Loucy (cell line): ENCODE measurements at regions not wholly inside any gene's neighbourhood (a gene's known extent, or its start where the extent isn't known, plus 50 kb on each side); places are given as distances from the start of the nearest gene placed in this dataset.

Experiments
- H2AFZ ChIP-seq: fragments of 200-600 bp; sonication (generic); 2 replicates; pipeline ENCODE4 v1.6.0; 2016; ENCODE audit warnings: antibody characterized with exemption, mild to moderate bottlenecking, low read length, moderate library complexity
- H3F3A ChIP-seq: fragments of 200-600 bp; 2 replicates; pipeline ENCODE4 v1.6.0; 2016; ENCODE audit warnings: antibody characterized with exemption, low read depth, mild to moderate bottlenecking
- H3K27me3 ChIP-seq: fragments of 200-600 bp; sonication (generic); 2 replicates; pipeline ENCODE4 v1.6.1; 2014; ENCODE audit warnings: low read length, mild to moderate bottlenecking; ENCODE audit not compliant: insufficient read depth, poor library complexity, severe bottlenecking
- H3K36me3 ChIP-seq: fragments of 200-600 bp; sonication (generic); 2 replicates; pipeline ENCODE4 v1.6.1; 2016; ENCODE audit warnings: low read length; ENCODE audit not compliant: insufficient read depth
- H3K4me1 ChIP-seq: fragments of 200-600 bp; sonication (generic); 2 replicates; pipeline ENCODE4 v1.5.1; 2014; ENCODE audit warnings: low read length, mild to moderate bottlenecking; ENCODE audit not compliant: insufficient read depth, poor library complexity, severe bottlenecking
- H3K4me2 ChIP-seq: fragments of 200-600 bp; sonication (generic); 2 replicates; pipeline ENCODE4 v1.6.0; 2014; ENCODE audit warnings: antibody characterized with exemption, low read length, low read depth, mild to moderate bottlenecking; ENCODE audit not compliant: poor library complexity, severe bottlenecking
- H3K4me3 ChIP-seq: fragments of 200-600 bp; sonication (generic); 2 replicates; pipeline ENCODE4 v1.5.1; 2014; ENCODE audit warnings: low read length, mild to moderate bottlenecking, mixed read lengths; ENCODE audit not compliant: poor library complexity, severe bottlenecking
- H3K79me2 ChIP-seq: fragments of 200-600 bp; sonication (generic); 2 replicates; pipeline ENCODE4 v1.6.1; 2014; ENCODE audit warnings: low read length; ENCODE audit not compliant: insufficient read depth
- H3K9ac ChIP-seq: fragments of 200-600 bp; sonication (generic); 2 replicates; pipeline ENCODE4 v1.6.0; 2014; ENCODE audit warnings: mild to moderate bottlenecking, low read depth, low read length, moderate library complexity; ENCODE audit not compliant: poor library complexity, severe bottlenecking
- H3K9me2 ChIP-seq: fragments of 200-600 bp; sonication (generic); replicated peaks from 2 replicates; pipeline ENCODE4 v1.6.1; 2016; ENCODE audit warnings: low read depth, low read length, mixed read lengths
- H3K9me3 ChIP-seq: fragments of 200-600 bp; sonication (generic); 2 replicates; pipeline ENCODE4 v1.6.1; 2014; ENCODE audit warnings: mild to moderate bottlenecking, antibody characterized with exemption, low read length, low read depth; ENCODE audit not compliant: insufficient read depth
- H4K20me1 ChIP-seq: fragments of 200-600 bp; sonication (generic); 2 replicates; pipeline ENCODE4 v1.6.0; 2014; ENCODE audit warnings: antibody characterized with exemption, low read length, mild to moderate bottlenecking; ENCODE audit not compliant: insufficient read depth, poor library complexity, severe bottlenecking
- EZH2phosphoT487 ChIP-seq: fragments of 200-600 bp; IDR thresholded peaks from 2 replicates; pipeline ENCODE4 v1.6.1; 2018; ENCODE audit warnings: antibody characterized with exemption, mild to moderate bottlenecking, moderate library complexity, borderline replicate concordance
- TF ChIP-seq, protein P1 (sequence below): fragments of 200-600 bp; sonication (generic); conservative IDR thresholded peaks from 2 replicates; pipeline ENCODE4 v1.5.1; 2014; ENCODE audit warnings: mild to moderate bottlenecking, antibody characterized with exemption, low read length

GRCh38 chr6:142633317-142633716 lies 311.7 kb downstream of the HIVEP2 start:
- H3K9me2 ChIP-seq = no peaks in the 10 kb centered on the region
- H3K9ac ChIP-seq = no peak overlapping the region
- no peak overlapping the region for H3K4me3 ChIP-seq
- no peaks in the 10 kb centered on the region for H3K9me3 ChIP-seq
- H2AFZ ChIP-seq = no peak overlapping the region
- no peaks in the 10 kb centered on the region for H3K36me3 ChIP-seq
- no peak overlapping the region for H3K4me2 ChIP-seq
- no peaks in the 10 kb centered on the region for H3K79me2 ChIP-seq
- H3K27me3 ChIP-seq = no peaks in the 10 kb centered on the region
- H3K4me1 ChIP-seq = peaks cover 8% of the 10 kb centered on the region
- H3F3A ChIP-seq = no peaks in the 10 kb centered on the region
- TF ChIP-seq EZH2phosphoT487 = no peak
- TF ChIP-seq, protein P1, sequence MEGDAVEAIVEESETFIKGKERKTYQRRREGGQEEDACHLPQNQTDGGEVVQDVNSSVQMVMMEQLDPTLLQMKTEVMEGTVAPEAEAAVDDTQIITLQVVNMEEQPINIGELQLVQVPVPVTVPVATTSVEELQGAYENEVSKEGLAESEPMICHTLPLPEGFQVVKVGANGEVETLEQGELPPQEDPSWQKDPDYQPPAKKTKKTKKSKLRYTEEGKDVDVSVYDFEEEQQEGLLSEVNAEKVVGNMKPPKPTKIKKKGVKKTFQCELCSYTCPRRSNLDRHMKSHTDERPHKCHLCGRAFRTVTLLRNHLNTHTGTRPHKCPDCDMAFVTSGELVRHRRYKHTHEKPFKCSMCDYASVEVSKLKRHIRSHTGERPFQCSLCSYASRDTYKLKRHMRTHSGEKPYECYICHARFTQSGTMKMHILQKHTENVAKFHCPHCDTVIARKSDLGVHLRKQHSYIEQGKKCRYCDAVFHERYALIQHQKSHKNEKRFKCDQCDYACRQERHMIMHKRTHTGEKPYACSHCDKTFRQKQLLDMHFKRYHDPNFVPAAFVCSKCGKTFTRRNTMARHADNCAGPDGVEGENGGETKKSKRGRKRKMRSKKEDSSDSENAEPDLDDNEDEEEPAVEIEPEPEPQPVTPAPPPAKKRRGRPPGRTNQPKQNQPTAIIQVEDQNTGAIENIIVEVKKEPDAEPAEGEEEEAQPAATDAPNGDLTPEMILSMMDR = no peak
- H4K20me1 ChIP-seq = no peaks in the 10 kb centered on the region

- H3K9me2 ChIP-seq = no peaks in the 10 kb centered on the region
- no peaks in the 10 kb centered on the region for H3K79me2 ChIP-seq
- H3K4me1 ChIP-seq = peaks cover 8% of the 10 kb centered on the region
- H2AFZ ChIP-seq = no peak overlapping the region
- H3K36me3 ChIP-seq = no peaks in the 10 kb centered on the region
- no peak overlapping the region for H3K4me2 ChIP-seq
- no peaks in the 10 kb centered on the region for H3K27me3 ChIP-seq
- H3K4me3 ChIP-seq = no peak overlapping the region
- TF ChIP-seq, protein P1 = no peak
- TF ChIP-seq EZH2phosphoT487 = no peak
- no peak overlapping the region for H3K9ac ChIP-seq
- H4K20me1 ChIP-seq = no peaks in the 10 kb centered on the region
- no peaks in the 10 kb centered on the region for H3K9me3 ChIP-seq
- no peaks in the 10 kb centered on the region for H3F3A ChIP-seq
Measured at GRCh38 chr6:142635130-142635529, 309.8 kb downstream of the HIVEP2 start.

GRCh38 chr6:142637624-142638351 lies 307.2 kb downstream of the HIVEP2 start:
- no peak overlapping the region for H2AFZ ChIP-seq

More at GRCh38 chr6:142637624-142638351, 307.2 kb downstream of the HIVEP2 start:
- Histone ChIP-seq H3K4me3 (no peak overlapping the region), H3F3A (no peaks in the 10 kb centered on the region), H4K20me1 (no peaks in the 10 kb centered on the region), H3K27me3 (no peaks in the 10 kb centered on the region), H3K9ac (no peak overlapping the region), H3K9me2 (no peaks in the 10 kb centered on the region), H3K79me2 (no peaks in the 10 kb centered on the region), H3K4me2 (no peak overlapping the region), H3K4me1 (no peaks in the 10 kb centered on the region), H3K9me3 (no peaks in the 10 kb centered on the region), H3K36me3 (no peaks in the 10 kb centered on the region)
- TF ChIP-seq EZH2phosphoT487 = no peak
- TF ChIP-seq, protein P1 = no peak
